Lower leg skin (tissue), 3 donors: ENCODE measurements at regions not wholly inside any gene's neighbourhood (a gene's known extent, or its start where the extent isn't known, plus 50 kb on each side); places are given as distances from the start of the nearest gene placed in this dataset.

Source experiments
- CTCF ChIP-seq, 3 donors: fragments of 450-650 bp; IDR thresholded peaks; one replicate each; pipeline ENCODE4 v1.5.1; 2016; ENCODE audit warnings: antibody characterized with exemption in 3 of 3, mild to moderate bottlenecking in 3 of 3, moderate library complexity in 2 of 3
- POLR2A ChIP-seq, 2 donors: fragments of 450-650 bp; IDR thresholded peaks; one replicate each; pipeline ENCODE4 v1.6.1; 2016 to 2017; ENCODE audit warnings: antibody characterized with exemption in 2 of 2, mild to moderate bottlenecking in 1 of 2, moderate library complexity in 1 of 2

- no peak for TF ChIP-seq CTCF (IDR thresholded peaks at IDR 0.05)
- no peak for TF ChIP-seq POLR2A (IDR thresholded peaks at IDR 0.05)
Measured at GRCh38 chr7:94054130-94054529, 50.0 kb upstream of the BET1 start.
